ENCODE measurements at regions not wholly inside any gene's neighbourhood (a gene's known extent, or its start where the extent isn't known, plus 50 kb on each side); places are given as distances from the start of the nearest gene placed in this dataset.

- Mint-ChIP-seq H3K4me1 (ENCODE audit: low read depth, unreplicated experiment) (no peaks in the 10 kb centered on the region), H3K27me3 (ENCODE audit: unreplicated experiment) (no peaks in the 10 kb centered on the region), H3K9me3 (ENCODE audit: unreplicated experiment) (no peaks in the 10 kb centered on the region), H3K4me3 (ENCODE audit: unreplicated experiment) (no peak overlapping the region), H3K36me3 (ENCODE audit: unreplicated experiment) (no peaks in the 10 kb centered on the region), H3K27ac (ENCODE audit: unreplicated experiment) (no peak overlapping the region)
- TF ChIP-seq CTCF (IDR thresholded peaks at IDR 0.05; ENCODE audit: partially characterized antibody, unreplicated experiment): no peak
- DNase-seq: no peak
Measured at GRCh38 chr1:193626695-193627094, 440.3 kb upstream of the B3GALT2 start.

- no peak overlapping the region for H3K4me3 Mint-ChIP-seq (ENCODE audit: unreplicated experiment)
- no peaks in the 10 kb centered on the region for H3K4me1 Mint-ChIP-seq (ENCODE audit: low read depth, unreplicated experiment)
- DNase-seq: no peak
- H3K36me3 Mint-ChIP-seq (ENCODE audit: unreplicated experiment): no peaks in the 10 kb centered on the region
- no peaks in the 10 kb centered on the region for H3K27me3 Mint-ChIP-seq (ENCODE audit: unreplicated experiment)
- H3K9me3 Mint-ChIP-seq (ENCODE audit: unreplicated experiment): no peaks in the 10 kb centered on the region
- H3K27ac Mint-ChIP-seq (ENCODE audit: unreplicated experiment): no peak overlapping the region
- no peak for TF ChIP-seq CTCF (IDR thresholded peaks at IDR 0.05; ENCODE audit: partially characterized antibody, unreplicated experiment)
Measured at GRCh38 chr1:193625255-193625654, 438.8 kb upstream of the B3GALT2 start.

- DNase-seq: no peak
- no peak overlapping the region for H3K4me3 Mint-ChIP-seq (ENCODE audit: unreplicated experiment)
- H3K36me3 Mint-ChIP-seq (ENCODE audit: unreplicated experiment): no peaks in the 10 kb centered on the region
- no peak for TF ChIP-seq CTCF (IDR thresholded peaks at IDR 0.05; ENCODE audit: partially characterized antibody, unreplicated experiment)
- no peak overlapping the region for H3K27ac Mint-ChIP-seq (ENCODE audit: unreplicated experiment)
- no peaks in the 10 kb centered on the region for H3K9me3 Mint-ChIP-seq (ENCODE audit: unreplicated experiment)
- no peaks in the 10 kb centered on the region for H3K27me3 Mint-ChIP-seq (ENCODE audit: unreplicated experiment)
- H3K4me1 Mint-ChIP-seq (ENCODE audit: low read depth, unreplicated experiment): no peaks in the 10 kb centered on the region
Measured at GRCh38 chr1:193619911-193620310, 433.5 kb upstream of the B3GALT2 start.

GRCh38 chr1:193614817-193615216 lies 428.4 kb upstream of the B3GALT2 start:
- Mint-ChIP-seq H3K36me3 (ENCODE audit: unreplicated experiment) (no peaks in the 10 kb centered on the region), H3K4me1 (ENCODE audit: low read depth, unreplicated experiment) (no peaks in the 10 kb centered on the region), H3K9me3 (ENCODE audit: unreplicated experiment) (no peaks in the 10 kb centered on the region), H3K4me3 (ENCODE audit: unreplicated experiment) (no peak overlapping the region), H3K27ac (ENCODE audit: unreplicated experiment) (no peak overlapping the region), H3K27me3 (ENCODE audit: unreplicated experiment) (no peaks in the 10 kb centered on the region)
- TF ChIP-seq CTCF (IDR thresholded peaks at IDR 0.05; ENCODE audit: partially characterized antibody, unreplicated experiment): no peak
- DNase-seq: no peak

GRCh38 chr1:193614275-193614674 lies 427.9 kb upstream of the B3GALT2 start:
- H3K27ac Mint-ChIP-seq (ENCODE audit: unreplicated experiment): no peak overlapping the region
- DNase-seq: no peak
- no peaks in the 10 kb centered on the region for H3K9me3 Mint-ChIP-seq (ENCODE audit: unreplicated experiment)
- no peaks in the 10 kb centered on the region for H3K4me1 Mint-ChIP-seq (ENCODE audit: low read depth, unreplicated experiment)
- H3K4me3 Mint-ChIP-seq (ENCODE audit: unreplicated experiment): no peak overlapping the region
- H3K27me3 Mint-ChIP-seq (ENCODE audit: unreplicated experiment): no peaks in the 10 kb centered on the region
- no peak for TF ChIP-seq CTCF (IDR thresholded peaks at IDR 0.05; ENCODE audit: partially characterized antibody, unreplicated experiment)
- H3K36me3 Mint-ChIP-seq (ENCODE audit: unreplicated experiment): no peaks in the 10 kb centered on the region
